MCF 10A (cell line): ENCODE measurements at regions not wholly inside any gene's neighbourhood (a gene's known extent, or its start where the extent isn't known, plus 50 kb on each side); places are given as distances from the start of the nearest gene placed in this dataset.
"Not testable (repeated sequence)": the region's sequence is repeated elsewhere in the genome, so short reads cannot be mapped to it uniquely, and the experiment has no call there.

Experiments used
- BruUV-seq: library from RNA; stranded (reverse); fragments of 400-500 nt; replicated peaks from 2 replicates; lab custom pipeline; 2021; lab: Mats Ljungman, UMichigan
- CTCF ChIA-PET: fragments of 300-600 bp; sonication (Branson Sonifier 250); formaldehyde crosslinking; extraction: SDS; loops from one replicate; lab custom pipeline; 2021; ENCODE audit warnings: antibody characterized with exemption, inconsistent platforms; lab: Yijun Ruan, JAX
- POLR2A ChIA-PET: fragments of 300-600, 350-650 bp; sonication (Branson Sonifier 250); formaldehyde crosslinking; extraction: SDS; loops from one replicate; lab custom pipeline; 2020; ENCODE audit warnings: antibody characterized with exemption, inconsistent platforms; lab: Yijun Ruan, JAX
- DNase-seq: peaks from one replicate; pipeline ENCODE4 v3.0.0-alpha.2; 2018; ENCODE audit not compliant: unreplicated experiment
- H3K27ac Mint-ChIP-seq: one replicate; pipeline ENCODE4 v1.8.0; 2022; ENCODE audit warnings: mild to moderate bottlenecking, low read depth, mixed read lengths; ENCODE audit not compliant: unreplicated experiment
- H3K27me3 Mint-ChIP-seq: one replicate; pipeline ENCODE4 v1.8.0; 2022; ENCODE audit warnings: mixed read lengths; ENCODE audit not compliant: insufficient read depth, unreplicated experiment
- H3K36me3 Mint-ChIP-seq: one replicate; pipeline ENCODE4 v1.8.0; 2022; ENCODE audit warnings: mild to moderate bottlenecking, moderate library complexity, mixed read lengths; ENCODE audit not compliant: insufficient read depth, unreplicated experiment
- H3K4me1 Mint-ChIP-seq: one replicate; pipeline ENCODE4 v1.8.0; 2022; ENCODE audit warnings: mixed read lengths; ENCODE audit not compliant: insufficient read depth, unreplicated experiment
- H3K4me3 Mint-ChIP-seq: one replicate; pipeline ENCODE4 v1.8.0; 2022; ENCODE audit warnings: mild to moderate bottlenecking, moderate library complexity, mixed read lengths; ENCODE audit not compliant: unreplicated experiment
- H3K9me3 Mint-ChIP-seq: one replicate; pipeline ENCODE4 v1.8.0; 2022; ENCODE audit warnings: mixed read lengths; ENCODE audit not compliant: unreplicated experiment
- intact Hi-C: fragments of 100-400 bp; cut with micrococcal nuclease; formaldehyde crosslinking; loops from 2 replicates; pipeline ENCODE4 v1.14.1; 2022

DNA sequence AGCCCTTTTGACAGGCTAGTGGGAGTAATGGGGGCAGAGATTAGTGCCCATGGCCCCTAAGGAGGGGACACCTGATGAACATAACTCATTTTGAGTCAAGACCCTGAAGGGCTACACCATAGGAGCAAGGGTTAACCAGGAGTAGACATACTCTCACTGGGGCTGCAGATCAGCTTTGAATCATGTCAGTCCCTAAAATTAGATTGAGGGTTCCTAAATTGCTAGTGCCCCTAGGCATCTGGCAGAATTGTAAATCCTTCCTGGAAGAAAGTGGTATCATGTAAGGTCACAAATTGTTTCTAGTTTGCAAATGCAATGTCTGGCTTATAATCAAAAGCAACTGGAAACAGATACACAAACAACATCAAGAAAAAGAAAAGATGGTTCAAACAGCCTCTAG, 52.1 kb upstream of the LRRC37A2 start:
- intact Hi-C loops, H3K4me3 Mint-ChIP-seq, BruUV-seq, H3K36me3 Mint-ChIP-seq, H3K27me3 Mint-ChIP-seq, CTCF ChIA-PET, H3K4me1 Mint-ChIP-seq, H3K27ac Mint-ChIP-seq, DNase-seq, POLR2A ChIA-PET, H3K9me3 Mint-ChIP-seq: not testable (repeated sequence)

GRCh38 chr17:46455069-46455468, 57.2 kb upstream of the LRRC37A2 start:
- H3K27me3 Mint-ChIP-seq, POLR2A ChIA-PET, H3K9me3 Mint-ChIP-seq, H3K27ac Mint-ChIP-seq, CTCF ChIA-PET, intact Hi-C loops, DNase-seq, H3K4me3 Mint-ChIP-seq, H3K36me3 Mint-ChIP-seq, H3K4me1 Mint-ChIP-seq, BruUV-seq: not testable (repeated sequence)

DNA sequence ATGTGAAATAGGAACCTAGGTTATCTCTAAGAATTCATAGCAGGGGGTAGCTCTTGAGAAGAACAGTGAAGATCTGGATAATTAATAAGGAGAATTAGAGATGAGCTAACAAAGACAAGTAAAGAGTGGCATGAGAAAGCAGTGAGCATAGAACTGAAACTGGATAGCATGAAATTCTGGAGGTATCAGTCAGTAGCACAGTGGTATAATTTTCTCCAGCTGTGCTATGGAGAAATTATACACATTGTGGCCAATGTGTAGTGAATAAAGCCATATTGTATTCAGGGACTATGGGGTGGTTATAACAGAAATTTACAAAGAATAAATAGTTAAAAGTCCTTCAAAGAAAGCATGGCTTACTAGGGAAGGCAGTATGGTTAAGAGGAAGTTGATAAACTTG, 57.7 kb upstream of the LRRC37A2 start:
- DNase-seq, intact Hi-C loops, H3K27me3 Mint-ChIP-seq, H3K4me1 Mint-ChIP-seq, H3K9me3 Mint-ChIP-seq, BruUV-seq, H3K4me3 Mint-ChIP-seq, H3K27ac Mint-ChIP-seq, CTCF ChIA-PET, POLR2A ChIA-PET, H3K36me3 Mint-ChIP-seq: not testable (repeated sequence)

DNA sequence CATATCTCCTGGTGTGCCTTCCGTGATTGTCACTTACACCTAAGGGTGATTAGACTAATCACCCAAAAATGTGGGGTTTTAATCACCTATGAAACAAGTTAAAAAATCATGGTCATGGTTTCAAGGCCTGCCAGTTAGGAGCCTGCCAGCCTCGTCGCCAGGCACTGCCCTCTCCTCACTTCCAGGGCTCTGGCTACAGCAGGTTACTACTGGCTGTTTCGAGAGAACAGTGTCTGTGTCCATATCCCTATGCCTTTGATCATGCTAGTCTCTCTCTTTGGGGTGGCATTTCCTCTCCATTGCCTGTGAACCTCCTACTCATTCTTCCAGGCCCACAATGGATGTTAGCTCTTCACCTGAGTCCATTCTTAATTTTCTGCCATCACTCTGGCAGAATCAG, 59.2 kb upstream of the LRRC37A2 start:
- H3K4me3 Mint-ChIP-seq, H3K36me3 Mint-ChIP-seq, CTCF ChIA-PET, H3K27ac Mint-ChIP-seq, H3K4me1 Mint-ChIP-seq, intact Hi-C loops, H3K27me3 Mint-ChIP-seq, BruUV-seq, POLR2A ChIA-PET, DNase-seq, H3K9me3 Mint-ChIP-seq: not testable (repeated sequence)

DNA sequence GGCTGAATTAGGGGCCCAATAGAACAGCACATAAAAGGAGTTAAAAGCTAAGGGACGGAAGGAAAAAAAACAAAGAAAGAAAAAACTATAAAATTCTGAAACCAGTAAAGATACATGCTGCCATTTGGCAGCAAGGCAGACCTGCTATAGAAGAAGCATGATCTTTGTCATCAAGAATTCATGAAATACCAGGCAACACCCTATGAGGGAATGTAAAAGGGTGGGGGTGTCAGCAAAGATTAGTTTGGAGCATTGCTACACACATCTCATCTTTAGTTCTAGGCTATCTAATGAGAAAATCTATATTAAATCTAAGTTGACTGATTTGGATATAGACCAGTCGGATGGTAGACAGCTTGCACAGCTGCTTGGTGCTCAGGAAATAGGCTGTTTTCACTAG, 66.4 kb upstream of the LRRC37A2 start:
- H3K27me3 Mint-ChIP-seq, H3K4me3 Mint-ChIP-seq, DNase-seq, intact Hi-C loops, H3K27ac Mint-ChIP-seq, CTCF ChIA-PET, POLR2A ChIA-PET, H3K36me3 Mint-ChIP-seq, BruUV-seq, H3K4me1 Mint-ChIP-seq, H3K9me3 Mint-ChIP-seq: not testable (repeated sequence)

DNA sequence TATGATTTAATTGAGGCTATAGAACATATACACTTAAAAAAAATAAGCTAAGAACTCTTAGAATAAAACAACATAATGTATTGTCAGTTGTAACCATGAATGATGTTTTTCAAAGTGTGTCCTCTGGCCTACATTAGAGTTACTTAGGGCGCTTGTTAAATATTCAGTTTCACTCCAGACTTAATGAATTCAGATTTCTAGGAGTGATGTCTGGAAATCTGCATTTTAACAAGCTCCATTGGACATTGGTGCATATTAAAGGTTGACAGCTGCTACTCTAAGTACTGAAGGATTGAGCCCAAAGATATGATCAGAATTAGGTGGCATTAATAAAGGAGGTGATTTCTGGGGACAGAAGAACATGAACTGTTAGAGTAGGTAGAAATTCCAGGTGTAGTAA, 66.9 kb upstream of the LRRC37A2 start:
- H3K27me3 Mint-ChIP-seq, H3K9me3 Mint-ChIP-seq, intact Hi-C loops, H3K4me3 Mint-ChIP-seq, CTCF ChIA-PET, H3K27ac Mint-ChIP-seq, H3K36me3 Mint-ChIP-seq, POLR2A ChIA-PET, H3K4me1 Mint-ChIP-seq, DNase-seq: not testable (repeated sequence)
- TSS peak; percentile 95 for BruUV-seq

DNA sequence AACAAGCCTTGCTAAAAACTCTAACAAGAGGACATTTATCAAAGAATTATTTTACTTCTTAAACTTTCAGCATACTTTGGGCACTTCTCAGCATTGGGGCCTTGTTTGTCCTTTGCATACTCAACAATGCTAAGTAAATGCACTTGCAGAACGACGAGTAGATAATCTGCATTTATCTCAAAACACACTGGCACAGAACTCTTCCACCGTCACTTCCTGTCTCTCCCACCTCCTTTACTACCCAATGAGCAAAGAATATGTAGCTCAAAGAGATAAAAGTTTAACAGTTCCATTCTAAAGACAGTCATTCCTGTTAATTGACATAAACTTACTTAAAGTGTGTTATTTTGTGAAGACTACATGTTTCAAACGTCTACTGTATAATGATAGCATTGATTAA, 70.1 kb upstream of the LRRC37A2 start:
- H3K4me1 Mint-ChIP-seq, BruUV-seq, H3K36me3 Mint-ChIP-seq, POLR2A ChIA-PET, H3K9me3 Mint-ChIP-seq, CTCF ChIA-PET, DNase-seq, H3K27ac Mint-ChIP-seq, H3K27me3 Mint-ChIP-seq, H3K4me3 Mint-ChIP-seq, intact Hi-C loops: not testable (repeated sequence)

GRCh38 chr17:46440665-46441064, 71.6 kb upstream of the LRRC37A2 start:
- H3K9me3 Mint-ChIP-seq, H3K4me1 Mint-ChIP-seq, BruUV-seq, CTCF ChIA-PET, DNase-seq, H3K27ac Mint-ChIP-seq, POLR2A ChIA-PET, intact Hi-C loops, H3K4me3 Mint-ChIP-seq, H3K36me3 Mint-ChIP-seq, H3K27me3 Mint-ChIP-seq: not testable (repeated sequence)

DNA sequence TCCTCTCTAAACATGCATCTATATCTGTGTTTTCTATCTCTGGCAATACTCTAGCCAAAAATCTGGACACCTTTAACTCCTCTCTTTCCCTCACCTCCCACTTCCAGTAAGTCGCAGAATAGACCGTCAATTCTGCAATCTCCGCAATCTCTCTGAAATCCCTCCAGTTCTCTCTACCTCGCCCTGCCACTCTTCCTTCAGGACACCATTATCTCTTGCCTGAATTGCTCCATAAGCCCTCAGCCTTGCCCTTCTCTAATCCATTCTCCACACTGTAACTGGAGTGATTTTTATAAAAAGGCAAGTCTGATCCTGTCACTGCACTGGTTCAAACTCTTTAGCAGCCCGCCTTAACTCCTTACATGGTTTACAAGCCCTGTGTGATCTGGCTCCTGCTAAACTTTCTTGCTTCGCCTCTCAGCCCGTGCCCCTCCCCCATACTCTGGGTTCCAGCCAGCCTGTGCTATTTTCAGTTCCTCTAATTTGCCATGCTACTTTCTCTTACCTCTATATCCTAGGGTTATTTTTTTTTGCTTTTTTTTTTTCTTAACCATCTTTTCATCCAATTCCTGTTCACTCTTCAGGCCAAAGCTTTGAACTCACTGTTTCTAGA, 73.0 kb upstream of the ARL17B start:
- not testable (repeated sequence) for H3K9me3 Mint-ChIP-seq, H3K36me3 Mint-ChIP-seq, H3K4me1 Mint-ChIP-seq

GRCh38 chr17:46430300-46430699, 68.7 kb upstream of the ARL17B start:
- H3K9me3 Mint-ChIP-seq, BruUV-seq, H3K4me3 Mint-ChIP-seq, H3K27ac Mint-ChIP-seq, POLR2A ChIA-PET, H3K36me3 Mint-ChIP-seq, H3K4me1 Mint-ChIP-seq, intact Hi-C loops, DNase-seq, H3K27me3 Mint-ChIP-seq, CTCF ChIA-PET: not testable (repeated sequence)

More for the DNA sequence above, 73.0 kb upstream of the ARL17B start:
- H3K27me3 Mint-ChIP-seq, BruUV-seq, H3K27ac Mint-ChIP-seq, CTCF ChIA-PET, POLR2A ChIA-PET, intact Hi-C loops, DNase-seq, H3K4me3 Mint-ChIP-seq: not testable (repeated sequence)
